IMR-90 (cell line): ENCODE measurements at regions not wholly inside any gene's neighbourhood (a gene's known extent, or its start where the extent isn't known, plus 50 kb on each side); places are given as distances from the start of the nearest gene placed in this dataset.
"Not testable (repeated sequence)": the region's sequence is repeated elsewhere in the genome, so short reads cannot be mapped to it uniquely, and the experiment has no call there.

Experiments used
- ATAC-seq: fragments of 200-7000 bp; cut with Tn5 transposase; 2 replicates; pipeline ENCODE4 v1.9.1; 2020; ENCODE audit warnings: low read depth, mild to moderate bottlenecking, moderate library complexity
- BruUV-seq: library from RNA; stranded (reverse); fragments of 400-500 nt; replicated peaks from 2 replicates; lab custom pipeline; 2021; lab: Mats Ljungman, UMichigan
- CTCF ChIA-PET: fragments of 300-600 bp; formaldehyde crosslinking; extraction: SDS; loops from one replicate; lab custom pipeline; 2021; ENCODE audit warnings: antibody characterized with exemption; lab: Yijun Ruan, JAX
- POLR2A ChIA-PET: fragments of 300-600 bp; sonication (Branson Sonifier 250); formaldehyde crosslinking; loops from one replicate; lab custom pipeline; 2022; ENCODE audit warnings: antibody characterized with exemption; ENCODE audit not compliant: unreplicated experiment; lab: Charles Lee
- DNase-seq: peaks from one replicate; pipeline ENCODE4 v3.0.0; 2013
- H2AFZ ChIP-seq: replicated peaks from 2 replicates; pipeline ENCODE3; 2013; ENCODE audit warnings: low read length, mild to moderate bottlenecking; ENCODE audit not compliant: poor library complexity
- H2AK5ac ChIP-seq: 2 replicates; pipeline ENCODE4 v1.6.1; 2013; ENCODE audit warnings: low read depth, low read length, inconsistent platforms
- H2AK9ac ChIP-seq: replicated peaks from 2 replicates; pipeline ENCODE3; 2013; ENCODE audit warnings: mild to moderate bottlenecking, low read depth, low read length, moderate library complexity; ENCODE audit not compliant: poor library complexity
- H2BK120ac ChIP-seq: 2 replicates; pipeline ENCODE4 v1.6.1; 2013; ENCODE audit warnings: low read depth, low read length, inconsistent platforms
- H2BK15ac ChIP-seq: 3 replicates; pipeline ENCODE4 v1.6.1; 2013; ENCODE audit warnings: low read depth, low read length, inconsistent platforms
- H2BK20ac ChIP-seq: 2 replicates; pipeline ENCODE4 v1.6.1; 2013; ENCODE audit warnings: low read depth, mild to moderate bottlenecking, inconsistent platforms, low read length, moderate library complexity
- H2BK5ac ChIP-seq: 2 replicates; pipeline ENCODE4 v1.6.1; 2013; ENCODE audit warnings: mild to moderate bottlenecking, low read depth, low read length, inconsistent platforms; ENCODE audit not compliant: poor library complexity, severe bottlenecking
- H3K14ac ChIP-seq: replicated peaks from 2 replicates; pipeline ENCODE4 v1.6.1; 2013; ENCODE audit warnings: low read depth, low read length, inconsistent platforms
- H3K18ac ChIP-seq: 2 replicates; pipeline ENCODE4 v1.6.1; 2013; ENCODE audit warnings: low read depth, low read length, control low read depth
- H3K23ac ChIP-seq: 2 replicates; pipeline ENCODE4 v1.6.1; 2013; ENCODE audit warnings: low read depth, low read length, inconsistent platforms
- H3K27ac ChIP-seq: 2 replicates; pipeline ENCODE4 v1.5.1; 2013; ENCODE audit warnings: mild to moderate bottlenecking, control low read depth, low read length; ENCODE audit not compliant: insufficient read depth
- H3K27me3 ChIP-seq: 2 replicates; pipeline ENCODE4 v1.6.1; 2013; ENCODE audit warnings: low read length; ENCODE audit not compliant: control insufficient read depth, insufficient read depth
- H3K36me3 ChIP-seq: 2 replicates; pipeline ENCODE4 v1.6.1; 2013; ENCODE audit warnings: low read length, mixed read lengths; ENCODE audit not compliant: control insufficient read depth, insufficient read depth
- H3K4ac ChIP-seq: 2 replicates; pipeline ENCODE4 v1.6.1; 2013; ENCODE audit warnings: low read depth, low read length, inconsistent platforms
- H3K4me1 ChIP-seq: 2 replicates; pipeline ENCODE4 v1.6.1; 2013; ENCODE audit warnings: low read length, mixed read lengths; ENCODE audit not compliant: control insufficient read depth, insufficient read depth
- H3K4me2 ChIP-seq: 2 replicates; pipeline ENCODE4 v1.6.1; 2013; ENCODE audit warnings: low read depth, mild to moderate bottlenecking, control low read depth, low read length, moderate library complexity
- H3K4me3 ChIP-seq: 2 replicates; pipeline ENCODE4 v1.5.1; 2013; ENCODE audit warnings: low read depth, mild to moderate bottlenecking, control low read depth, low read length, moderate library complexity; ENCODE audit not compliant: insufficient read depth
- H3K56ac ChIP-seq: 2 replicates; pipeline ENCODE4 v1.6.1; 2013; ENCODE audit warnings: low read length, inconsistent platforms; ENCODE audit not compliant: insufficient read depth; ENCODE audit errors: extremely low read depth
- H3K79me1 ChIP-seq, 2 experiments: 2 replicates each; pipeline ENCODE4 v1.6.1; 2013; ENCODE audit warnings: low read length in 2 of 2, inconsistent platforms in 1 of 2, low read depth in 1 of 2
- H3K9ac ChIP-seq: 2 replicates; pipeline ENCODE4 v1.6.1; 2013; ENCODE audit warnings: low read depth, low read length, control low read depth
- H3K9me1 ChIP-seq: 2 replicates; pipeline ENCODE4 v1.6.1; 2013; ENCODE audit warnings: low read length, inconsistent platforms; ENCODE audit not compliant: insufficient read depth
- H3K9me3 ChIP-seq: 2 replicates; pipeline ENCODE4 v1.6.1; 2013; ENCODE audit warnings: low read length; ENCODE audit not compliant: control insufficient read depth, insufficient read depth
- H4K20me1 ChIP-seq: 2 replicates; pipeline ENCODE4 v1.6.1; 2013; ENCODE audit warnings: low read length, inconsistent platforms; ENCODE audit not compliant: insufficient read depth
- H4K5ac ChIP-seq: 2 replicates; pipeline ENCODE4 v1.6.1; 2013; ENCODE audit warnings: mild to moderate bottlenecking, low read depth, low read length, control low read depth
- H4K8ac ChIP-seq, 2 experiments: 2 replicates each; pipeline ENCODE4 v1.6.1; 2013; ENCODE audit warnings: low read depth in 2 of 2, low read length in 2 of 2, control low read depth in 1 of 2, inconsistent platforms in 1 of 2
- H4K91ac ChIP-seq: 2 replicates; pipeline ENCODE4 v1.6.1; 2013; ENCODE audit warnings: low read depth, low read length, inconsistent platforms; ENCODE audit not compliant: insufficient read depth
- WGBS, 2 experiments: methylation state at CpG; one replicate each; pipeline versions ENCODE4 v1.1.5 to v1.1.7; 2013; ENCODE audit warnings: missing lambda C conversion rate in 2 of 2; ENCODE audit not compliant: insufficient read length in 1 of 2; ENCODE audit errors: extremely low coverage in 2 of 2; 5-methylcytosine and 5-hydroxymethylcytosine counted together
- dilution Hi-C: fragments of 300-500 bp; cut with HindIII; formaldehyde crosslinking; loops from one replicate; pipeline ENCODE4 v1.14.3; 2018; ENCODE audit warnings: low sequenced_read_pairs; ENCODE audit not compliant: unreplicated experiment
- in situ Hi-C: fragments of 300-500 bp; cut with MboI; formaldehyde crosslinking; loops from 3 replicates; pipeline ENCODE4 v1.14.3; 2019; ENCODE audit warnings: low sequenced_read_pairs, inconsistent platforms, mixed read lengths
- intact Hi-C: fragments of 100-400 bp; cut with micrococcal nuclease; formaldehyde crosslinking; loops from 2 replicates; pipeline ENCODE4 v1.10.0; 2022

- H3K56ac ChIP-seq, H2AK5ac ChIP-seq, H4K20me1 ChIP-seq, H2BK120ac ChIP-seq, H4K91ac ChIP-seq, H3K9me1 ChIP-seq, CTCF ChIA-PET, ATAC-seq, H3K23ac ChIP-seq, H2AK9ac ChIP-seq, intact Hi-C loops, H3K27ac ChIP-seq, H3K18ac ChIP-seq, DNase-seq, H3K36me3 ChIP-seq, BruUV-seq, H4K8ac ChIP-seq, H2BK20ac ChIP-seq, H2AFZ ChIP-seq, H2BK5ac ChIP-seq, H3K79me1 ChIP-seq, H3K4ac ChIP-seq, H3K4me1 ChIP-seq, H3K4me2 ChIP-seq, H3K9me3 ChIP-seq, H2BK15ac ChIP-seq, dilution Hi-C loops, H3K9ac ChIP-seq, H3K14ac ChIP-seq, H3K4me3 ChIP-seq, H3K27me3 ChIP-seq, H4K5ac ChIP-seq, in situ Hi-C loops, POLR2A ChIA-PET: not testable (repeated sequence)
- no CpG with 5 or more reads among the region's 12 CpGs for WGBS, 2 experiments
Measured at GRCh38 chr20:48505066-48505465, 322.7 kb downstream of the PREX1 start.
